ENCODE measurements at regions not wholly inside any gene's neighbourhood (a gene's known extent, or its start where the extent isn't known, plus 50 kb on each side); places are given as distances from the start of the nearest gene placed in this dataset.

DNA sequence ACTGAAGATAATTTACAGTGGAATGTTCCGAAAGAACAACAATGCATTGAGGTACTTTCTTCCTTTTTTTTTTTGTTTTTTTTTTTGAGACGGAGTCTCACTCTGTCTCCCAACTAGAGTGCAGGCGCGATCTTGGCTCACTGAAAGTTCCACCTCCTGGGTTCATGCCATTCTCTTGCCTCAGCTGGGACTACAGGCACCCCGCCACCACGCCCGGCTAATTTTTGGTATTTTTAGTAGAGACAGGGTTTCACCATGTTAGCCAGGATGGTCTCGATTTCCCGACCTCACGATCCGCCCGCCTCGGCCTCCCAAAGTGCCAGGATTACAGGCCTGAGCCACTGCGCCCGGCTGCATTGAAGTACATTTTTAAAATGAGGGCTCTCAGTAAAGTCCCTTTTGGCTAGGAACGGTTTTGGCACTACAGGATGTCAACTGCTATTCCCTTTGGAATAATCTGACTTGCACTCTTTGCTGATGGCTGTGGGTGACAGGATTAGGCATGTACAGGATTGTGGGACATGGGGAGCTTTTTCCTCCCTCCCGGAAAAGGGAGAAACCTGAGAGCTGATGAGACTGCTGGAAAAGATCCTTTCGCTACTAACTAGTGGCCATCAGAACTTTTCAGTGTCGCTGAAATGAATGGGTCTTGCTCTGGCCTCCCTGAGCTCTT, 56.9 kb upstream of the EDEM3 start:
- TF ChIP-seq RXRA (CRISPR knock-in tag; IDR thresholded peaks at IDR 0.05) (no peak), POLR2A (IDR thresholded peaks at IDR 0.05; ENCODE audit: insufficient read depth in 1 of 2, low read depth in 2 of 2, low read length in 2 of 2) (no peak), SMARCC2 (IDR thresholded peaks at IDR 0.05) (no peak)
- TF ChIP-seq, protein P1, sequence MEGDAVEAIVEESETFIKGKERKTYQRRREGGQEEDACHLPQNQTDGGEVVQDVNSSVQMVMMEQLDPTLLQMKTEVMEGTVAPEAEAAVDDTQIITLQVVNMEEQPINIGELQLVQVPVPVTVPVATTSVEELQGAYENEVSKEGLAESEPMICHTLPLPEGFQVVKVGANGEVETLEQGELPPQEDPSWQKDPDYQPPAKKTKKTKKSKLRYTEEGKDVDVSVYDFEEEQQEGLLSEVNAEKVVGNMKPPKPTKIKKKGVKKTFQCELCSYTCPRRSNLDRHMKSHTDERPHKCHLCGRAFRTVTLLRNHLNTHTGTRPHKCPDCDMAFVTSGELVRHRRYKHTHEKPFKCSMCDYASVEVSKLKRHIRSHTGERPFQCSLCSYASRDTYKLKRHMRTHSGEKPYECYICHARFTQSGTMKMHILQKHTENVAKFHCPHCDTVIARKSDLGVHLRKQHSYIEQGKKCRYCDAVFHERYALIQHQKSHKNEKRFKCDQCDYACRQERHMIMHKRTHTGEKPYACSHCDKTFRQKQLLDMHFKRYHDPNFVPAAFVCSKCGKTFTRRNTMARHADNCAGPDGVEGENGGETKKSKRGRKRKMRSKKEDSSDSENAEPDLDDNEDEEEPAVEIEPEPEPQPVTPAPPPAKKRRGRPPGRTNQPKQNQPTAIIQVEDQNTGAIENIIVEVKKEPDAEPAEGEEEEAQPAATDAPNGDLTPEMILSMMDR (CRISPR knock-in tag; IDR thresholded peaks at IDR 0.05): no peak
